OCI-M1 (cell line): ENCODE measurements at regions not wholly inside any gene's neighbourhood (a gene's known extent, or its start where the extent isn't known, plus 50 kb on each side); places are given as distances from the start of the nearest gene placed in this dataset.

ENCODE experiments used
- DNase-seq: peaks from one replicate; lab custom pipeline; 2025; lab: John Stamatoyannopoulos, UW

- DNase-seq: no peak
Observed at GRCh38 chr10:130998642-130999041, 312.9 kb downstream of the TCERG1L start.

- DNase-seq: no peak
Observed at GRCh38 chr10:130999376-131000202, 311.9 kb downstream of the TCERG1L start.

GRCh38 chr10:131000244-131000643, 311.3 kb downstream of the TCERG1L start:
- DNase-seq: no peak

- DNase-seq: no peak
Observed at GRCh38 chr10:131000743-131001142, 310.8 kb downstream of the TCERG1L start.

GRCh38 chr10:131001438-131001837, 310.1 kb downstream of the TCERG1L start:
- no peak for DNase-seq

- DNase-seq: no peak
Observed at GRCh38 chr10:131002031-131002861, 309.3 kb downstream of the TCERG1L start.

- no peak for DNase-seq
Observed at GRCh38 chr10:131003455-131003854, 308.1 kb downstream of the TCERG1L start.

- no peak for DNase-seq
Observed at GRCh38 chr10:131004276-131004675, 307.2 kb downstream of the TCERG1L start.

- DNase-seq: no peak
Observed at GRCh38 chr10:131006458-131007256, 304.9 kb downstream of the TCERG1L start.

GRCh38 chr10:131009791-131010190, 301.7 kb downstream of the TCERG1L start:
- no peak for DNase-seq

GRCh38 chr10:131010965-131011575, 300.5 kb downstream of the TCERG1L start:
- DNase-seq: no peak

- DNase-seq: no peak
Observed at GRCh38 chr10:131011936-131012640, 299.4 kb downstream of the TCERG1L start.

- no peak for DNase-seq
Observed at GRCh38 chr10:131012641-131012985, 298.9 kb downstream of the TCERG1L start.

- no peak for DNase-seq
Observed at GRCh38 chr10:131013281-131013912, 298.1 kb downstream of the TCERG1L start.

GRCh38 chr10:131014271-131014670, 297.2 kb downstream of the TCERG1L start:
- no peak for DNase-seq

- DNase-seq: no peak
Observed at GRCh38 chr10:131015271-131015670, 296.2 kb downstream of the TCERG1L start.

- no peak for DNase-seq
Observed at GRCh38 chr10:131016556-131016955, 295.0 kb downstream of the TCERG1L start.

GRCh38 chr10:131017566-131018285, 293.8 kb downstream of the TCERG1L start:
- no peak for DNase-seq

- peak; percentile 14 for DNase-seq
Observed at GRCh38 chr10:131018886-131019500, 292.5 kb downstream of the TCERG1L start.

GRCh38 chr10:131019696-131020095, 291.8 kb downstream of the TCERG1L start:
- DNase-seq: no peak
